Femur (tissue), 1 donor: ENCODE measurements at regions not wholly inside any gene's neighbourhood (a gene's known extent, or its start where the extent isn't known, plus 50 kb on each side); places are given as distances from the start of the nearest gene placed in this dataset.

Experiments used
- DNase-seq: peaks from one replicate; pipeline ENCODE4 v3.0.0-alpha.2; 2017

- no peak for DNase-seq
These were observed 54.6 kb upstream of the GALNT15 start for GRCh38 chr3:16119887-16120286.

- no peak for DNase-seq
These were observed 53.1 kb upstream of the GALNT15 start for GRCh38 chr3:16121391-16121790.

GRCh38 chr3:16122155-16122554 is 52.3 kb upstream of the GALNT15 start:
- DNase-seq: no peak

GRCh38 chr3:16122661-16123060 is 51.8 kb upstream of the GALNT15 start:
- DNase-seq: no peak

- DNase-seq: no peak
These were observed 49.8 kb upstream of the GALNT15 start for GRCh38 chr3:16124636-16125035.
